GM12891 (cell line): ENCODE measurements at regions not wholly inside any gene's neighbourhood (a gene's known extent, or its start where the extent isn't known, plus 50 kb on each side); places are given as distances from the start of the nearest gene placed in this dataset.

Experiments used
- PAX5 ChIP-seq: IDR thresholded peaks from 2 replicates; pipeline ENCODE4 v1.6.1; 2011; ENCODE audit warnings: low read length, moderate library complexity, mild to moderate bottlenecking; ENCODE audit not compliant: insufficient read depth, severe bottlenecking
- POLR2A ChIP-seq: IDR thresholded peaks from 2 replicates; pipeline ENCODE4 v1.6.1; 2011; ENCODE audit warnings: low read depth, low read length, control low read depth
- POLR2AphosphoS5 ChIP-seq: IDR thresholded peaks from 2 replicates; pipeline ENCODE4 v1.6.1; 2011; ENCODE audit warnings: low read depth, low read length, control low read depth
- SPI1 ChIP-seq: IDR thresholded peaks from 2 replicates; pipeline ENCODE4 v1.6.1; 2011; ENCODE audit warnings: low read depth, low read length, control low read depth

DNA sequence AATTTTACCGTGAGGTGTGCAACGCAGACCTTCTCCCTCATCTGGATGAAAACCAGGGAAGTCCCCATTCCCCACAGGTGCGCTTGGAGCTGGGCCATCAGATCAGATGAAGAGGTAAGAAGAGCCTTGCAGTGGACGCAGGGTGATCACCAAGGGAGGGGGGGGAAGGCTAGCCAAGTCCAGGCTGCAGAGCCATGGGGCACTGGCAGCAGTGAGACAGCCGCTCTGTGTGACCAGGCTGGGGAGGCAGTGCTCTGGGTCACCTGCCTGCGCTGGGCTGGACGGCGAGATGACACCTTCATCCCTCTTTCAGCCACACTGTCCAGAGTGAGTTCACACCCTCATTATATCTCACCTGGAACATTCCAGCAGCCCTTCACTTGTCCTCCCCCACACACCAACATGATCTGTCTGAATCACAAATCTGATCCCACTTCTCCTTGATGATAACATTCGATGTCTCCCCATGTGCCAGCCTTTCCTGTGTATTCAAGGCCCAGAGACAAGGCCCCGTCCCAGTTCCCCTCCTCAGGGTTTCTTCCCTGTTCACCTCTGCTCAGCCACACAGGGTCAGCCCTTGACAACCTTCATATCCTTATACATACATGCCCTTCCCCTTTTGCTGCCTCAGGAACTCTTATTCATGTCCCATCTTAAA lies 65.9 kb upstream of the VASH1 start:
- TF ChIP-seq POLR2AphosphoS5 (no peak), PAX5 (no peak), POLR2A (no peak), SPI1 (no peak)
